Peyer's patch (tissue), 4 donors: ENCODE measurements at regions not wholly inside any gene's neighbourhood (a gene's known extent, or its start where the extent isn't known, plus 50 kb on each side); places are given as distances from the start of the nearest gene placed in this dataset.

ENCODE experiments used
- POLR2A ChIP-seq, 2 donors: fragments of 450-650 bp; IDR thresholded peaks; one replicate each; pipeline ENCODE4 v1.5.1; 2017; ENCODE audit warnings: antibody characterized with exemption in 2 of 2, mild to moderate bottlenecking in 2 of 2, moderate library complexity in 2 of 2
- TF ChIP-seq, protein P1 (sequence below), 6 experiments: fragments of 450-650 bp in 4 of 6; fragments of 200-600 bp in 2 of 6; sonication (generic) in 1 of 6; IDR thresholded peaks; one replicate each; pipeline ENCODE4 v1.5.1; 2017 to 2019; ENCODE audit warnings: antibody characterized with exemption in 6 of 6, mild to moderate bottlenecking in 3 of 6, moderate library complexity in 1 of 6

DNA sequence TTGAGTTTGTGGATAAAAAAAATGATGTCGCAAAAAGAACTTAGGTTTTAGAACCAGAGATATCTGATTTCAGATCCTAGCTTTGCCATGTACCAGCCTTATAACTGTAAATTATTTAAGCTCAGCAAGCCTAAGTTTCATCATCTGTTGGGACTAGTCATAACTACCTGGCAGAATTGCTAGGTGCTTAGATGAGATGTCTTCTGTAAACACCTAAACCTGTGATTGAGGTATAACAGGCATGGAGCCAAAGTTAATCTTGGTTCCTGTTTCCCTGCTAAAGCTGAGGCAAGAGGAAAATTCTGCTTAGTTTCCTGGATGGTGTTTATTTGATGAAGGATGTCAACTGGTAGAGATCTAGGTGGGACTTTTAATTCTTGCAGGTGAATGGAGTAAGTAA lies 331.3 kb upstream of the RBMS3 start:
- TF ChIP-seq, protein P1, sequence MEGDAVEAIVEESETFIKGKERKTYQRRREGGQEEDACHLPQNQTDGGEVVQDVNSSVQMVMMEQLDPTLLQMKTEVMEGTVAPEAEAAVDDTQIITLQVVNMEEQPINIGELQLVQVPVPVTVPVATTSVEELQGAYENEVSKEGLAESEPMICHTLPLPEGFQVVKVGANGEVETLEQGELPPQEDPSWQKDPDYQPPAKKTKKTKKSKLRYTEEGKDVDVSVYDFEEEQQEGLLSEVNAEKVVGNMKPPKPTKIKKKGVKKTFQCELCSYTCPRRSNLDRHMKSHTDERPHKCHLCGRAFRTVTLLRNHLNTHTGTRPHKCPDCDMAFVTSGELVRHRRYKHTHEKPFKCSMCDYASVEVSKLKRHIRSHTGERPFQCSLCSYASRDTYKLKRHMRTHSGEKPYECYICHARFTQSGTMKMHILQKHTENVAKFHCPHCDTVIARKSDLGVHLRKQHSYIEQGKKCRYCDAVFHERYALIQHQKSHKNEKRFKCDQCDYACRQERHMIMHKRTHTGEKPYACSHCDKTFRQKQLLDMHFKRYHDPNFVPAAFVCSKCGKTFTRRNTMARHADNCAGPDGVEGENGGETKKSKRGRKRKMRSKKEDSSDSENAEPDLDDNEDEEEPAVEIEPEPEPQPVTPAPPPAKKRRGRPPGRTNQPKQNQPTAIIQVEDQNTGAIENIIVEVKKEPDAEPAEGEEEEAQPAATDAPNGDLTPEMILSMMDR (IDR thresholded peaks at IDR 0.05), result no peak
- no peak for TF ChIP-seq POLR2A (IDR thresholded peaks at IDR 0.05)
